HepG2 (cell line): ENCODE measurements at regions not wholly inside any gene's neighbourhood (a gene's known extent, or its start where the extent isn't known, plus 50 kb on each side); places are given as distances from the start of the nearest gene placed in this dataset.

ENCODE experiments used
- ATAC-seq: fragments of 200-7000 bp; cut with Tn5 transposase; 3 replicates; pipeline ENCODE4 v1.9.1; 2020; ENCODE audit warnings: mild to moderate bottlenecking, moderate library complexity
- BruUV-seq: library from RNA; stranded (reverse); fragments of 400-500 nt; replicated peaks from 2 replicates; lab custom pipeline; 2021; lab: Mats Ljungman, UMichigan
- CTCF ChIA-PET: fragments of 300-600 bp; formaldehyde crosslinking; extraction: SDS; loops from one replicate; lab custom pipeline; 2021; ENCODE audit warnings: low total read pairs, inconsistent platforms, low intra/inter-chr PET ratio; lab: Yijun Ruan, JAX
- POLR2A ChIA-PET: fragments of 350-600 bp; sonication (Branson Sonifier 250); formaldehyde crosslinking; loops from one replicate; lab custom pipeline; 2020; ENCODE audit warnings: antibody characterized with exemption, inconsistent platforms; lab: Yijun Ruan, JAX
- DNase-seq: peaks from one replicate; pipeline ENCODE4 v3.0.0-alpha.2; 2015; ENCODE audit warnings: low spot score
- FAIRE-seq: peaks from 3 replicates; lab custom pipeline; 2011; peaks lifted over from hg19 to GRCh38; lab: Jason Lieb, UNC
- H2AFZ ChIP-seq: one replicate; pipeline ENCODE4 v1.6.1; 2011; ENCODE audit warnings: low read length, inconsistent platforms
- H3K27ac ChIP-seq: fragments of 300-600 bp; 3 replicates; pipeline ENCODE4 v1.8.0; 2011; ENCODE audit warnings: mixed run types, mild to moderate bottlenecking, mixed read lengths, low read length, inconsistent platforms; ENCODE audit not compliant: insufficient read depth; ENCODE audit errors: extremely low read length
- H3K27me3 ChIP-seq, 2 experiments: fragments of 200-600 bp in 1 of 2; 2 replicates in 1 of 2; 3 replicates in 1 of 2; pipeline versions ENCODE4 v1.6.0 to v1.8.0; 2011; ENCODE audit warnings: low read length in 2 of 2, mild to moderate bottlenecking in 2 of 2, moderate library complexity in 2 of 2, inconsistent platforms in 1 of 2; ENCODE audit not compliant: insufficient read depth in 2 of 2, control insufficient read depth in 1 of 2
- H3K36me3 ChIP-seq, 2 experiments: fragments of 200-600 bp in 1 of 2; replicated peaks in 1 of 2; 2 replicates in 1 of 2; 3 replicates in 1 of 2; pipeline versions ENCODE4 v1.5.1 to v1.8.0; 2011; ENCODE audit warnings: low read length in 2 of 2, inconsistent platforms in 1 of 2; ENCODE audit not compliant: insufficient read depth in 2 of 2, control insufficient read depth in 1 of 2
- H3K4me1 ChIP-seq: 2 replicates; pipeline ENCODE4 v1.5.1; 2012; ENCODE audit warnings: low read length, inconsistent platforms; ENCODE audit not compliant: insufficient read depth
- H3K4me2 ChIP-seq: 2 replicates; pipeline ENCODE4 v1.6.0; 2011; ENCODE audit warnings: low read depth, low read length, inconsistent platforms
- H3K4me3 ChIP-seq, 3 experiments: fragments of 200-600 bp in 1 of 3; sonication (generic), shearing (Covaris generic) in 1 of 3; replicated peaks in 1 of 3; 2 replicates each; pipeline ENCODE4 v1.5.1; 2011 to 2016; ENCODE audit warnings: low read length in 3 of 3, inconsistent platforms in 2 of 3, low read depth in 2 of 3, mild to moderate bottlenecking in 2 of 3, control low read depth in 1 of 3, mixed read lengths in 1 of 3; ENCODE audit not compliant: insufficient read depth in 1 of 3
- H3K79me2 ChIP-seq: one replicate; pipeline ENCODE4 v1.6.1; 2011; ENCODE audit warnings: low read length, inconsistent platforms; ENCODE audit not compliant: insufficient read depth
- H3K9ac ChIP-seq: 2 replicates; pipeline ENCODE4 v1.6.0; 2011; ENCODE audit warnings: mild to moderate bottlenecking, low read depth, low read length, inconsistent platforms; ENCODE audit not compliant: insufficient read depth
- H3K9me3 ChIP-seq: 2 replicates; pipeline ENCODE4 v1.5.1; 2012; ENCODE audit warnings: mild to moderate bottlenecking, low read length
- H4K20me1 ChIP-seq: 2 replicates; pipeline ENCODE4 v1.6.0; 2011; ENCODE audit warnings: inconsistent platforms, mild to moderate bottlenecking, low read length, moderate library complexity; ENCODE audit not compliant: insufficient read depth
- HOXA9 ChIP-seq: sonication (generic); formaldehyde crosslinking; IDR thresholded peaks from 2 replicates; pipeline ENCODE4 v1.8.1; 2022; ENCODE audit warnings: missing genetic modification reagents, mild to moderate bottlenecking, moderate library complexity, borderline replicate concordance
- MED1 ChIP-seq: sonication (generic); formaldehyde crosslinking; IDR thresholded peaks from 2 replicates; pipeline ENCODE4 v1.4.0; 2020; ENCODE audit warnings: missing genetic modification reagents
- NFYC ChIP-seq: IDR thresholded peaks from 2 replicates; pipeline ENCODE4 v1.6.1; 2016; ENCODE audit warnings: missing genetic modification reagents, missing compliant biosample characterization
- NPAS2 ChIP-seq: sonication (generic); formaldehyde crosslinking; IDR thresholded peaks from 2 replicates; pipeline ENCODE4 v1.8.0; 2022; ENCODE audit warnings: mild to moderate bottlenecking, missing genetic modification reagents, borderline replicate concordance
- RBFOX2 ChIP-seq: fragments of 200-400 bp; formaldehyde crosslinking; IDR thresholded peaks from 2 replicates; pipeline ENCODE4 v1.6.1; 2017; ENCODE audit warnings: low read depth, mild to moderate bottlenecking, low read length
- RBM39 ChIP-seq: fragments of 200-400 bp; formaldehyde crosslinking; IDR thresholded peaks from one replicate; pipeline ENCODE4 v1.6.1; 2018; ENCODE audit warnings: antibody characterized with exemption, mild to moderate bottlenecking, low read depth, low read length; ENCODE audit not compliant: poor library complexity, severe bottlenecking
- SALL2 ChIP-seq: sonication (generic); formaldehyde crosslinking; IDR thresholded peaks from 2 replicates; pipeline ENCODE4 v1.8.1; 2023; ENCODE audit warnings: mild to moderate bottlenecking, missing genetic modification reagents, inconsistent platforms
- SMAD9 ChIP-seq: sonication (generic); formaldehyde crosslinking; IDR thresholded peaks from 2 replicates; pipeline ENCODE4 v1.5.1; 2020; ENCODE audit warnings: mild to moderate bottlenecking, missing genetic modification reagents
- SMYD3 ChIP-seq: sonication (generic); formaldehyde crosslinking; IDR thresholded peaks from 2 replicates; pipeline ENCODE4 v1.8.1; 2023; ENCODE audit warnings: mild to moderate bottlenecking, missing genetic modification reagents
- TAF15 ChIP-seq: fragments of 200-400 bp; formaldehyde crosslinking; IDR thresholded peaks from one replicate; pipeline ENCODE4 v1.6.1; 2018; ENCODE audit warnings: mild to moderate bottlenecking, low read depth, low read length; ENCODE audit not compliant: poor library complexity, severe bottlenecking
- ZBTB21 ChIP-seq: sonication (generic); formaldehyde crosslinking; IDR thresholded peaks from 2 replicates; pipeline ENCODE4 v1.4.0; 2020; ENCODE audit warnings: missing genetic modification reagents
- ZKSCAN8 ChIP-seq: IDR thresholded peaks from 2 replicates; pipeline ENCODE4 v1.6.1; 2016; ENCODE audit warnings: borderline replicate concordance, missing genetic modification reagents, missing compliant biosample characterization
- ZNF292 ChIP-seq: sonication (generic); formaldehyde crosslinking; IDR thresholded peaks from 2 replicates; pipeline ENCODE4 v1.8.1; 2022; ENCODE audit warnings: mild to moderate bottlenecking, low read depth, missing genetic modification reagents, borderline replicate concordance
- ZNF598 ChIP-seq: sonication (generic); formaldehyde crosslinking; IDR thresholded peaks from 2 replicates; pipeline ENCODE4 v1.5.1; 2020; ENCODE audit warnings: mild to moderate bottlenecking, missing genetic modification reagents, borderline replicate concordance
- ZNF652 ChIP-seq: IDR thresholded peaks from 2 replicates; pipeline ENCODE4 v1.6.1; 2016; ENCODE audit warnings: low read depth, borderline replicate concordance
- WGBS: methylation state at CpG from one replicate; pipeline ENCODE4 v1.1.6; 2017; ENCODE audit warnings: low lambda C conversion rate; 5-methylcytosine and 5-hydroxymethylcytosine counted together
- in situ Hi-C: cut with HindIII; loops from 2 replicates; pipeline ENCODE4 v1.10.0; 2017; ENCODE audit warnings: low pct_unique_long_range_greater_than_20kb; ENCODE audit not compliant: extremely low pct_ligation_motif_present
- intact Hi-C: fragments of 100-400 bp; cut with micrococcal nuclease; formaldehyde crosslinking; loops from one replicate; pipeline ENCODE4 v1.10.0; 2022; ENCODE audit not compliant: unreplicated experiment
- TF ChIP-seq, protein P1 (sequence below): sonication (generic); formaldehyde crosslinking; IDR thresholded peaks from 2 replicates; pipeline ENCODE4 v1.5.1; 2020; ENCODE audit warnings: mild to moderate bottlenecking, missing genetic modification reagents, moderate library complexity
- TF ChIP-seq, protein P2 (sequence below): sonication (generic); formaldehyde crosslinking; IDR thresholded peaks from 2 replicates; pipeline ENCODE4 v1.5.0; 2020; ENCODE audit warnings: mild to moderate bottlenecking, missing genetic modification reagents, moderate library complexity

DNA sequence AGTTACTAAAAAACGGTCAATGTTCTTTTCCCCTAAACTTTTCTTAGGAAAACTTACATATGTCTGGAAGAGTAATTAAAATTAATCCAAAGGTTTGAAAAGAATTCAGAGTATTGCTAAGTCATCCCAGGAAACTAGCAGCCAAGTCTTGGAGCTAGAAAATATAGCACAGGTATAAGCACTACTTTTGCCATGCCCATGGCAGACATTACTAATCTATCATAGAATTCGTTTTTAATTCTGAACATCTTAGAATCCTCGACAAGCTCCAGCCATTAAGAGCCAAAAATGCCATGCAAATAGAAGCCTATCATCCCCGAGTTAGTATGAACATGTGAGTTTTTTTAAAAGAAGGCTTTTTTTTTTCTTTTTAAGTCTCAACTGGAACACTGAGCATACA, 395.0 kb downstream of the ZEB2 start:
- Histone ChIP-seq H4K20me1 (no peaks in the 10 kb centered on the region), H3K27ac (no peak overlapping the region), H3K9me3 (no peaks in the 10 kb centered on the region), H2AFZ (no peak overlapping the region), H3K36me3 (no peaks in the 10 kb centered on the region), H3K4me1 (no peaks in the 10 kb centered on the region), H3K27me3 (no peaks in the 10 kb centered on the region), H3K79me2 (no peaks in the 10 kb centered on the region), H3K9ac (no peak overlapping the region), H3K4me2 (no peak overlapping the region), H3K4me3 (no peak overlapping the region)
- no peak for DNase-seq
- ChIA-PET POLR2A (no interaction called here), CTCF (no interaction called here)
- intact Hi-C loops: no loop called here
- no TSS peak for BruUV-seq
- in situ Hi-C loops: no loop called here
- ATAC-seq: no peak
- no peak for FAIRE-seq
- TF ChIP-seq NPAS2 (CRISPR knock-in tag) (no peak), RBFOX2 (no peak), ZKSCAN8 (CRISPR knock-in tag) (no peak), MED1 (CRISPR knock-in tag) (no peak), SMAD9 (CRISPR knock-in tag) (no peak), ZNF652 (CRISPR knock-in tag) (no peak), HOXA9 (CRISPR knock-in tag) (no peak), NFYC (CRISPR knock-in tag) (no peak), ZBTB21 (CRISPR knock-in tag) (no peak), ZNF292 (CRISPR knock-in tag) (no peak), SALL2 (CRISPR knock-in tag) (no peak), SMYD3 (CRISPR knock-in tag) (no peak), ZNF598 (CRISPR knock-in tag) (no peak), RBM39 (no peak), TAF15 (no peak)
- TF ChIP-seq, protein P1, sequence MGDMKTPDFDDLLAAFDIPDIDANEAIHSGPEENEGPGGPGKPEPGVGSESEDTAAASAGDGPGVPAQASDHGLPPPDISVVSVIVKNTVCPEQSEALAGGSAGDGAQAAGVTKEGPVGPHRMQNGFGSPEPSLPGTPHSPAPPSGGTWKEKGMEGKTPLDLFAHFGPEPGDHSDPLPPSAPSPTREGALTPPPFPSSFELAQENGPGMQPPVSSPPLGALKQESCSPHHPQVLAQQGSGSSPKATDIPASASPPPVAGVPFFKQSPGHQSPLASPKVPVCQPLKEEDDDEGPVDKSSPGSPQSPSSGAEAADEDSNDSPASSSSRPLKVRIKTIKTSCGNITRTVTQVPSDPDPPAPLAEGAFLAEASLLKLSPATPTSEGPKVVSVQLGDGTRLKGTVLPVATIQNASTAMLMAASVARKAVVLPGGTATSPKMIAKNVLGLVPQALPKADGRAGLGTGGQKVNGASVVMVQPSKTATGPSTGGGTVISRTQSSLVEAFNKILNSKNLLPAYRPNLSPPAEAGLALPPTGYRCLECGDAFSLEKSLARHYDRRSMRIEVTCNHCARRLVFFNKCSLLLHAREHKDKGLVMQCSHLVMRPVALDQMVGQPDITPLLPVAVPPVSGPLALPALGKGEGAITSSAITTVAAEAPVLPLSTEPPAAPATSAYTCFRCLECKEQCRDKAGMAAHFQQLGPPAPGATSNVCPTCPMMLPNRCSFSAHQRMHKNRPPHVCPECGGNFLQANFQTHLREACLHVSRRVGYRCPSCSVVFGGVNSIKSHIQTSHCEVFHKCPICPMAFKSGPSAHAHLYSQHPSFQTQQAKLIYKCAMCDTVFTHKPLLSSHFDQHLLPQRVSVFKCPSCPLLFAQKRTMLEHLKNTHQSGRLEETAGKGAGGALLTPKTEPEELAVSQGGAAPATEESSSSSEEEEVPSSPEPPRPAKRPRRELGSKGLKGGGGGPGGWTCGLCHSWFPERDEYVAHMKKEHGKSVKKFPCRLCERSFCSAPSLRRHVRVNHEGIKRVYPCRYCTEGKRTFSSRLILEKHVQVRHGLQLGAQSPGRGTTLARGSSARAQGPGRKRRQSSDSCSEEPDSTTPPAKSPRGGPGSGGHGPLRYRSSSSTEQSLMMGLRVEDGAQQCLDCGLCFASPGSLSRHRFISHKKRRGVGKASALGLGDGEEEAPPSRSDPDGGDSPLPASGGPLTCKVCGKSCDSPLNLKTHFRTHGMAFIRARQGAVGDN (CRISPR knock-in tag): no peak
- TF ChIP-seq, protein P2, sequence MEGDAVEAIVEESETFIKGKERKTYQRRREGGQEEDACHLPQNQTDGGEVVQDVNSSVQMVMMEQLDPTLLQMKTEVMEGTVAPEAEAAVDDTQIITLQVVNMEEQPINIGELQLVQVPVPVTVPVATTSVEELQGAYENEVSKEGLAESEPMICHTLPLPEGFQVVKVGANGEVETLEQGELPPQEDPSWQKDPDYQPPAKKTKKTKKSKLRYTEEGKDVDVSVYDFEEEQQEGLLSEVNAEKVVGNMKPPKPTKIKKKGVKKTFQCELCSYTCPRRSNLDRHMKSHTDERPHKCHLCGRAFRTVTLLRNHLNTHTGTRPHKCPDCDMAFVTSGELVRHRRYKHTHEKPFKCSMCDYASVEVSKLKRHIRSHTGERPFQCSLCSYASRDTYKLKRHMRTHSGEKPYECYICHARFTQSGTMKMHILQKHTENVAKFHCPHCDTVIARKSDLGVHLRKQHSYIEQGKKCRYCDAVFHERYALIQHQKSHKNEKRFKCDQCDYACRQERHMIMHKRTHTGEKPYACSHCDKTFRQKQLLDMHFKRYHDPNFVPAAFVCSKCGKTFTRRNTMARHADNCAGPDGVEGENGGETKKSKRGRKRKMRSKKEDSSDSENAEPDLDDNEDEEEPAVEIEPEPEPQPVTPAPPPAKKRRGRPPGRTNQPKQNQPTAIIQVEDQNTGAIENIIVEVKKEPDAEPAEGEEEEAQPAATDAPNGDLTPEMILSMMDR: no peak
- 23% methylated on average over 4 of the region's 4 CpGs for WGBS
